ENCODE measurements at regions not wholly inside any gene's neighbourhood (a gene's known extent, or its start where the extent isn't known, plus 50 kb on each side); places are given as distances from the start of the nearest gene placed in this dataset.

DNA sequence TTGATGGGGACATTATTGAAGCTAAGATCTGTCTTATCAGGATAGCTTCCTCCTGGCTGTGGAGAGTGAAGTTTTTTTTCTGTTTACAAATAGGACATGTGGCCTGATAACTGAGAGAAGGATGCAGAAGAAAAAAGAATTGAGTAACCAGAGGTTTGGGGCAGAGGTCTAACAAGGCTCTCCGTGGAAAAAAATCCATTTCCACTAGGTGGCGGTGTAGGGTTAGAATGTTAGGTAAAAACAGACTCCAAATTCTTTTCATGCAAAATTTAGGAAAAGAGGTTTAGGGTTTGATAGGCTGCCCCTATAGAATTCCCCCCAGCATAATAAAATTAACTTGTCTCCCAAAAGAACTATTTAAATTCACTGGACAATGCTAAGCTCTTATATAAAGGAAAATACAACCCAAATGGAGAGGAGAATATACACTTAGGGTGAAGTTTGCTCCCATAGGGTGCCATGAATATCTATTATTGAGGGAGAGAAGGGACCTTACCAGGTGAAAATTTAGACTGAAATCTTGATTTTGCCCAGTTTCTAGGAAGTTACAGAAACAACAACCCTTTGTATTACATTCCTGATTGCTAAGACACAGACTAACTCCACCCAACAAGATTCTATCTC, 1560.4 kb downstream of the OTOL1 start:
- no peak for DNase-seq

DNA sequence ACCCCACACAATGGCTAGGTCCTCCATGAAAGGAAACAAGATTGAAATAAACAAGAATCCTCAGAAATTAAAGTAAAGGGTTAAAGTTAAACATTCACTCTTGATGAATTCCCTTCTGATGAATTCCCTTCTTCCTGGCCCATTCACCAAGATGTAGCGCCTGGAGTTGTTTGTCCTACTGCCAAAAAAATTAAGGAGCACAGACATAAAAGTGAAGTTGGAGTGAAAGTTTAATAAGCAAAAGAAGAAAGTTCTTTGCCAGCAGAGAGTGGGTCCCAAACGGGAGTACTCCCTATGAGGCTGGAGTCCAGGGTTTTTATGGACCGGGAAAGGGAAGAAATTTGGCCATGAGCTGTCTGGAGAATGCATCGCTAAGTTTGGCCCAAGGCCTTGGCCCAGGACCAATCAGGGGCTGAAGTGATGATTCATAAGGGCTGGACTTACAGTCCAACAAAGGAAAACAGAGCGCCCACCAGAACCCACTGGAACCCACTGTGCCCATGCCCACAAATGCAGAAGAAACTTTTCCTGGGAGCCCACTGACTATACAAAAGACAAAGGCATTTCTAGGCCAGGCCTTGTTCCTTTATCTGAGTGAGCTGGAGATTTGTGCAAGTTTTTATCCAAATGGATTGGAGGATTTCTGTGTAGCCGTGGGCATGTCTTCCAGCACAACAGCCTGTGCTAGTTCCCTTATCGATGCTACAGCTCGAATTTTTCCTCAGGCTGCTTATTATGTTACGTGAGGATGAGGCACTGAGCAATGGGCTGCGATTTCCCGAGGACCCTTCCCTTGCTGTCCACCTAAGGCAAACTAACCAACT, 1561.6 kb downstream of the OTOL1 start:
- no peak for DNase-seq

DNA sequence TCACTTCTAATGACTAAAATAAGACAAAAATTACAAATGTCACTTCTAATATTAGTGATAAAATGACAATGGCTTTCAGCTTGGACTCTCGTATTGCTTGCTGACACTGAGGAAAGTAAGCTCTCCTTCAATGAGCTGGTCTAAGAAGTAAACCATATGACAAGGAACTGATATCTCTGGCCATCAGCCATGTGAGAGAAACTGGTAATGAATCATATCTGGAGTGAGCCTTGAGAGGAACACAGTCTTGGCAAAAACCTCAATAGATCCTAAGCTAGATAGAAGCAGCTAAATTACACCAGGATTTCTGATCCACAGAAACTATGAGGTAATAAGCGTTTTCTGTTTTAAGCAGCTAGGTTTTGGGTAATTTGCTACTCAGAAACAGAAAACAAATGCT, 1575.1 kb downstream of the OTOL1 start:
- no peak for DNase-seq

All from islet precursor cell (in vitro differentiated cells).